HCT116 (cell line): ENCODE measurements at regions not wholly inside any gene's neighbourhood (a gene's known extent, or its start where the extent isn't known, plus 50 kb on each side); places are given as distances from the start of the nearest gene placed in this dataset.

Experiments
- ATAC-seq: fragments of 200-7000 bp; cut with Tn5 transposase; 2 replicates; pipeline ENCODE4 v1.9.1; 2020; ENCODE audit warnings: mild to moderate bottlenecking, moderate library complexity
- BruUV-seq: library from RNA; stranded (reverse); fragments of 400-500 nt; replicated peaks from 2 replicates; lab custom pipeline; 2021; lab: Mats Ljungman, UMichigan
- CTCF ChIA-PET: fragments of 300-600 bp; sonication (Branson Sonifier 250); formaldehyde crosslinking; loops from one replicate; lab custom pipeline; 2021; ENCODE audit warnings: antibody characterized with exemption; lab: Charles Lee
- POLR2A ChIA-PET: fragments of 300-600, 350-600 bp; sonication (Branson Sonifier 250); formaldehyde crosslinking; loops from one replicate; lab custom pipeline; 2021; ENCODE audit warnings: antibody characterized with exemption; lab: Charles Lee
- RAD21 ChIA-PET, 2 experiments: fragments of 300-600 bp; sonication (Branson Sonifier 250); formaldehyde crosslinking; loops; one replicate each; lab custom pipeline; 2023; ENCODE audit warnings: low total read pairs in 2 of 2; ENCODE audit not compliant: uncharacterized antibody in 2 of 2, unreplicated experiment in 2 of 2, low non-redundant PET in 1 of 2; lab: Charles Lee
- DNase-seq: peaks from one replicate; pipeline ENCODE4 v3.0.0-alpha.2; 2010; ENCODE audit warnings: low read depth, low spot score
- H2AFZ ChIP-seq: fragments of 200-600 bp; shearing (Covaris generic), sonication (generic); 2 replicates; pipeline ENCODE4 v1.6.1; 2017; ENCODE audit warnings: low read depth, mixed run types, mixed read lengths, antibody characterized with exemption, low read length; ENCODE audit not compliant: poor library complexity, severe bottlenecking
- H3K27ac ChIP-seq: 2 replicates; pipeline ENCODE4 v1.5.1; 2012; ENCODE audit warnings: low read depth, low read length
- H3K27me3 ChIP-seq: fragments of 200-600 bp; sonication (generic); 2 replicates; pipeline ENCODE4 v1.6.1; 2016; ENCODE audit warnings: mixed run types, low read length, mixed read lengths; ENCODE audit not compliant: insufficient read depth
- H3K36me3 ChIP-seq, 2 experiments: fragments of 200-500 bp in 1 of 2; fragments of 200-600 bp in 1 of 2; sonication (Bioruptor generic) in 1 of 2; sonication (generic) in 1 of 2; 2 replicates each; pipeline versions ENCODE4 v1.5.1 to v1.6.1; 2014 to 2016; ENCODE audit warnings: low read length in 2 of 2, inconsistent platforms in 1 of 2, mixed read lengths in 1 of 2, mixed run types in 1 of 2; ENCODE audit not compliant: insufficient read depth in 2 of 2, control insufficient read depth in 1 of 2
- H3K4me1 ChIP-seq, 2 experiments: fragments of 200-600 bp in 1 of 2; sonication (generic) in 1 of 2; 2 replicates each; pipeline versions ENCODE4 v1.5.1 to v1.6.1; 2012 to 2017; ENCODE audit warnings: low read length in 2 of 2, inconsistent platforms in 1 of 2, mild to moderate bottlenecking in 1 of 2, mixed read lengths in 1 of 2, mixed run types in 1 of 2, moderate library complexity in 1 of 2; ENCODE audit not compliant: insufficient read depth in 2 of 2, control insufficient read depth in 1 of 2
- H3K4me2 ChIP-seq: fragments of 200-600 bp; sonication (generic); 2 replicates; pipeline ENCODE4 v1.6.1; 2017; ENCODE audit warnings: mixed run types, low read length, mixed read lengths
- H3K4me3 ChIP-seq, 2 experiments: fragments of 200-600 bp in 1 of 2; sonication (generic) in 1 of 2; replicated peaks in 1 of 2; 2 replicates each; pipeline ENCODE4 v1.5.1; 2011 to 2016; ENCODE audit warnings: low read length in 2 of 2, control low read depth in 1 of 2, low read depth in 1 of 2, mild to moderate bottlenecking in 1 of 2, mixed read lengths in 1 of 2, mixed run types in 1 of 2
- H3K79me2 ChIP-seq: fragments of 200-600 bp; sonication (generic); 2 replicates; pipeline ENCODE4 v1.6.1; 2017; ENCODE audit warnings: mild to moderate bottlenecking, mixed run types, low read length, moderate library complexity, mixed read lengths; ENCODE audit not compliant: insufficient read depth
- H3K9ac ChIP-seq: fragments of 200-600 bp; sonication (generic); 2 replicates; pipeline ENCODE4 v1.6.1; 2016; ENCODE audit warnings: low read length, mixed read lengths
- H3K9me2 ChIP-seq: fragments of 200-600 bp; sonication (generic), shearing (Covaris generic); 2 replicates; pipeline ENCODE4 v1.6.1; 2017; ENCODE audit warnings: mixed run types, mild to moderate bottlenecking, moderate library complexity; ENCODE audit not compliant: insufficient read depth
- H3K9me3 ChIP-seq, 2 experiments: fragments of 200-500 bp in 1 of 2; fragments of 200-600 bp in 1 of 2; sonication (Bioruptor generic) in 1 of 2; sonication (generic) in 1 of 2; 2 replicates each; pipeline ENCODE4 v1.6.1; 2014 to 2017; ENCODE audit warnings: low read length in 2 of 2, mixed read lengths in 2 of 2, inconsistent platforms in 1 of 2, low read depth in 1 of 2, mild to moderate bottlenecking in 1 of 2, mixed run types in 1 of 2, moderate library complexity in 1 of 2; ENCODE audit not compliant: control insufficient read depth in 1 of 2, insufficient read depth in 1 of 2
- H4K20me1 ChIP-seq: fragments of 200-600 bp; sonication (generic), shearing (Covaris generic); 2 replicates; pipeline ENCODE4 v1.6.1; 2017; ENCODE audit warnings: mixed run types, mild to moderate bottlenecking, moderate library complexity; ENCODE audit not compliant: insufficient read depth
- CBX3 ChIP-seq: IDR thresholded peaks from 2 replicates; pipeline ENCODE4 v1.6.1; 2012; ENCODE audit warnings: low read depth
- CEBPB ChIP-seq: IDR thresholded peaks from 2 replicates; pipeline ENCODE4 v1.6.1; 2012; ENCODE audit warnings: low read depth
- CTCF ChIP-seq, 3 experiments: fragments of 200-600 bp in 1 of 3; sonication (generic) in 1 of 3; IDR thresholded peaks in 2 of 3; conservative IDR thresholded peaks in 1 of 3; 2 replicates each; pipeline ENCODE4 v1.5.1; 2012 to 2017; ENCODE audit warnings: low read depth in 2 of 3, low read length in 2 of 3, antibody characterized with exemption in 1 of 3, borderline replicate concordance in 1 of 3, control low read depth in 1 of 3, mild to moderate bottlenecking in 1 of 3, mixed read lengths in 1 of 3, mixed run types in 1 of 3, moderate library complexity in 1 of 3; ENCODE audit not compliant: insufficient read depth in 1 of 3
- EGR1 ChIP-seq: IDR thresholded peaks from 2 replicates; pipeline ENCODE4 v1.6.1; 2012; ENCODE audit warnings: low read depth
- ELF1 ChIP-seq: IDR thresholded peaks from 2 replicates; pipeline ENCODE4 v1.6.1; 2012; ENCODE audit warnings: low read depth, borderline replicate concordance
- EZH2 ChIP-seq: fragments of 200-600 bp; sonication (generic); IDR thresholded peaks from 2 replicates; pipeline ENCODE4 v1.6.1; 2017; ENCODE audit warnings: antibody characterized with exemption, mixed run types
- EZH2phosphoT487 ChIP-seq: fragments of 200-600 bp; IDR thresholded peaks from 2 replicates; pipeline ENCODE4 v1.6.1; 2018; ENCODE audit warnings: antibody characterized with exemption, borderline replicate concordance
- FOSL1 ChIP-seq: IDR thresholded peaks from 2 replicates; pipeline ENCODE4 v1.6.1; 2012; ENCODE audit warnings: low read depth
- JUND ChIP-seq: IDR thresholded peaks from 2 replicates; pipeline ENCODE4 v1.6.1; 2012
- MAX ChIP-seq: IDR thresholded peaks from 2 replicates; pipeline ENCODE4 v1.6.1; 2012
- RAD21 ChIP-seq: IDR thresholded peaks from 2 replicates; pipeline ENCODE4 v1.6.1; 2012; ENCODE audit warnings: low read depth, mild to moderate bottlenecking
- SP1 ChIP-seq: IDR thresholded peaks from 2 replicates; pipeline ENCODE4 v1.6.1; 2012; ENCODE audit warnings: low read depth
- TCF7L2 ChIP-seq: IDR thresholded peaks from 2 replicates; pipeline ENCODE4 v1.7.0; 2011; ENCODE audit warnings: borderline replicate concordance, inconsistent platforms; ENCODE audit not compliant: insufficient read depth, insufficient read length; ENCODE audit errors: extremely low read depth
- YY1 ChIP-seq: IDR thresholded peaks from 2 replicates; pipeline ENCODE4 v1.6.1; 2011; ENCODE audit warnings: low read length, low read depth, moderate library complexity, mild to moderate bottlenecking; ENCODE audit not compliant: insufficient replicate concordance; ENCODE audit errors: extremely low read depth
- ZBTB33 ChIP-seq: IDR thresholded peaks from 2 replicates; pipeline ENCODE4 v1.6.1; 2011; ENCODE audit warnings: mild to moderate bottlenecking, low read length, moderate library complexity; ENCODE audit not compliant: insufficient replicate concordance; ENCODE audit errors: extremely low read depth
- ZFX ChIP-seq: fragments of 450-650 bp; IDR thresholded peaks from 2 replicates; pipeline ENCODE4 v1.6.1; 2017
- ZNF274 ChIP-seq: fragments of 200-500 bp; sonication (Bioruptor generic); IDR thresholded peaks from 2 replicates; pipeline ENCODE4 v1.6.1; 2014; ENCODE audit warnings: mild to moderate bottlenecking, low read depth, low read length, inconsistent platforms
- intact Hi-C: fragments of 100-400 bp; cut with micrococcal nuclease; formaldehyde crosslinking; loops from 2 replicates; pipeline ENCODE4 v1.10.0; 2022

- no peak for DNase-seq
- ATAC-seq = no peak
- Histone ChIP-seq H3K36me3 (no peaks in the 10 kb centered on the region), H3K4me3 (no peak overlapping the region), H3K9me3 (no peaks in the 10 kb centered on the region), H3K27ac (no peak overlapping the region), H3K79me2 (no peaks in the 10 kb centered on the region), H2AFZ (no peak overlapping the region), H3K4me2 (no peak overlapping the region), H4K20me1 (no peaks in the 10 kb centered on the region), H3K27me3 (no peaks in the 10 kb centered on the region), H3K4me1 (peaks cover 0 to 4% of the 10 kb centered on the region in 2 experiments; a peak in 1 of 4 replicates), H3K9me2 (no peaks in the 10 kb centered on the region), H3K9ac (no peak overlapping the region)
- intact Hi-C loops = no loop called here
- TF ChIP-seq CBX3 (no peak), EZH2phosphoT487 (no peak), MAX (no peak), ELF1 (no peak)
- ChIA-PET RAD21 (no interaction called here), CTCF (no interaction called here), POLR2A (no interaction called here)
- BruUV-seq = no TSS peak
Observed at GRCh38 chr6:144702781-144703180, 417.6 kb downstream of the UTRN start.

GRCh38 chr6:144710207-144710606 lies 425.1 kb downstream of the UTRN start:
- CTCF ChIA-PET = no interaction called here
- no TSS peak for BruUV-seq
- peak overlapping the region; percentile 2 for H3K4me2 ChIP-seq
- TF ChIP-seq FOSL1 (peak; percentile 32; the same call in 1 of the 2 replicates), ZBTB33 (no peak), ELF1 (no peak), EZH2phosphoT487 (no peak), RAD21 (no peak), ZNF274 (no peak), CTCF (IDR thresholded peaks at IDR 0.05 in 2 of 3, conservative IDR thresholded peaks at IDR 0.05 in 1 of 3; ENCODE audit: borderline replicate concordance in 1 of 3, insufficient read depth in 1 of 3, low read depth in 2 of 3, low read length in 2 of 3) (no peak), CEBPB (peak; percentile 54), JUND (0 out of 2 replicates have a peak, but pooled peaks have one; percentile 38), EZH2 (no peak), TCF7L2 (no peak), EGR1 (no peak), YY1 (no peak), SP1 (peak; percentile 39), ZFX (no peak)
- TF ChIP-seq, all 23 proteins: peak for 4
- ChIA-PET RAD21 (no interaction called here), POLR2A (no interaction called here)
- ATAC-seq (peak; percentile 40; the same call in 1 of the 2 replicates), DNase-seq (no peak)
- Histone ChIP-seq H3K4me3 (no peak overlapping the region), H4K20me1 (no peaks in the 10 kb centered on the region), H3K9ac (no peak overlapping the region), H3K79me2 (no peaks in the 10 kb centered on the region), H3K4me1 (peaks cover 0 to 14% of the 10 kb centered on the region in 2 experiments; a peak in 2 of 4 replicates), H3K9me2 (no peaks in the 10 kb centered on the region), H3K36me3 (no peaks in the 10 kb centered on the region), H3K27me3 (no peaks in the 10 kb centered on the region), H3K27ac (no peak overlapping the region), H3K9me3 (no peaks in the 10 kb centered on the region), H2AFZ (peak overlapping the region; percentile 14)
- intact Hi-C loops = no loop called here
